Liver (tissue), 8 donors: ENCODE measurements at regions not wholly inside any gene's neighbourhood (a gene's known extent, or its start where the extent isn't known, plus 50 kb on each side); places are given as distances from the start of the nearest gene placed in this dataset.

Experiments used
- DNase-seq: peaks from one replicate; pipeline ENCODE4 v3.0.0-alpha.2; 2017; ENCODE audit warnings: low spot score
- H3K27ac ChIP-seq, 2 donors: one replicate each; pipeline ENCODE4 v1.7.0; 2013; ENCODE audit warnings: inconsistent platforms in 2 of 2, low read length in 2 of 2, control low read depth in 1 of 2, low read depth in 1 of 2, mild to moderate bottlenecking in 1 of 2
- H3K27me3 ChIP-seq, 4 donors: one replicate each; pipeline versions ENCODE4 v1.6.1 to v1.7.0; 2013; ENCODE audit warnings: low read length in 3 of 4, inconsistent platforms in 1 of 4, mild to moderate bottlenecking in 1 of 4, moderate library complexity in 1 of 4; ENCODE audit not compliant: control insufficient read depth in 4 of 4, insufficient read depth in 4 of 4
- H3K36me3 ChIP-seq, 4 donors: one replicate each; pipeline versions ENCODE4 v1.6.1 to v1.7.0; 2013; ENCODE audit warnings: low read length in 3 of 4, mild to moderate bottlenecking in 3 of 4, low read depth in 1 of 4, moderate library complexity in 1 of 4; ENCODE audit not compliant: control insufficient read depth in 4 of 4, insufficient read depth in 3 of 4
- H3K4me1 ChIP-seq, 4 donors: one replicate each; pipeline versions ENCODE4 v1.6.1 to v1.7.0; 2013; ENCODE audit warnings: low read length in 3 of 4, mild to moderate bottlenecking in 3 of 4, moderate library complexity in 1 of 4; ENCODE audit not compliant: control insufficient read depth in 4 of 4, insufficient read depth in 4 of 4
- H3K4me3 ChIP-seq, 3 donors: one replicate each; pipeline versions ENCODE4 v1.6.1 to v1.7.0; 2013; ENCODE audit warnings: low read length in 3 of 3, control low read depth in 1 of 3, low read depth in 1 of 3, mild to moderate bottlenecking in 1 of 3
- H3K9ac ChIP-seq, 2 donors: one replicate each; pipeline ENCODE4 v1.7.0; 2013; ENCODE audit warnings: low read length in 2 of 2, mild to moderate bottlenecking in 2 of 2, moderate library complexity in 2 of 2, control low read depth in 1 of 2, low read depth in 1 of 2
- H3K9me3 ChIP-seq, 4 donors: one replicate each; pipeline versions ENCODE4 v1.6.1 to v1.7.0; 2013; ENCODE audit warnings: low read length in 3 of 4; ENCODE audit not compliant: control insufficient read depth in 4 of 4
- ATF3 ChIP-seq: IDR thresholded peaks from 2 replicates; pipeline ENCODE4 v1.6.1; 2016; ENCODE audit warnings: antibody characterized with exemption
- CTCF ChIP-seq: fragments of 150-350 bp; IDR thresholded peaks from 2 replicates; pipeline ENCODE4 v1.5.1; 2017; ENCODE audit warnings: improper control_type of control experiment, low read depth, low read length; ENCODE audit not compliant: missing input control
- EGR1 ChIP-seq, 2 donors: IDR thresholded peaks; 2 replicates each; pipeline ENCODE4 v1.6.1; 2016 to 2018; ENCODE audit warnings: antibody characterized with exemption in 2 of 2, low read depth in 2 of 2
- NR2F2 ChIP-seq: IDR thresholded peaks from 2 replicates; pipeline ENCODE4 v1.6.1; 2016; ENCODE audit warnings: antibody characterized with exemption
- RAD21 ChIP-seq, 2 donors: IDR thresholded peaks; 2 replicates each; pipeline ENCODE4 v1.6.1; 2016; ENCODE audit warnings: antibody characterized with exemption in 2 of 2, mild to moderate bottlenecking in 2 of 2
- REST ChIP-seq: IDR thresholded peaks from 2 replicates; pipeline ENCODE4 v1.6.1; 2016; ENCODE audit warnings: antibody characterized with exemption, mild to moderate bottlenecking
- TAF1 ChIP-seq: conservative IDR thresholded peaks from 2 replicates; pipeline ENCODE4 v1.6.1; 2016; ENCODE audit warnings: antibody characterized with exemption, mild to moderate bottlenecking
- ZBTB33 ChIP-seq: IDR thresholded peaks from 2 replicates; pipeline ENCODE4 v1.6.1; 2016; ENCODE audit warnings: antibody characterized with exemption
- WGBS: extraction: QIAGEN DNeasy Blood & Tissue Kit; methylation state at CpG from one replicate; pipeline ENCODE4 v1.1.7; 2013; 5-methylcytosine and 5-hydroxymethylcytosine counted together
- donor health status: healthy.
- donor health status: healthy.
- donor health status: healthy.
- donor health status: healthy.
- donor health status: healthy.

GRCh38 chr16:54453871-54454270, 167.3 kb upstream of the IRX3 start (continued):
- TF ChIP-seq CTCF: no peak
- no peak for TF ChIP-seq EGR1 (IDR thresholded peaks at IDR 0.05; ENCODE audit: low read depth in 2 of 2)
- TF ChIP-seq TAF1: no peak
- no peak for TF ChIP-seq ATF3
- TF ChIP-seq REST: no peak

GRCh38 chr16:54447576-54448440, 161.2 kb upstream of the IRX3 start:
- H3K9me3 ChIP-seq: no peaks in the 10 kb centered on the region
- 82% methylated on average over 20 of the region's 20 CpGs for WGBS
- H3K36me3 ChIP-seq: peaks cover 0 to 1% (median 0%) of the 10 kb centered on the region in 4 donors
- no peak overlapping the region for H3K4me3 ChIP-seq
- no peak overlapping the region for H3K27ac ChIP-seq
- no peaks in the 10 kb centered on the region for H3K27me3 ChIP-seq
- H3K4me1 ChIP-seq: peaks cover 0 to 12% (median 5%) of the 10 kb centered on the region in 4 donors
- no peak for DNase-seq
- no peak overlapping the region for H3K9ac ChIP-seq
- no peak for TF ChIP-seq TAF1
- TF ChIP-seq REST: no peak
- no peak for TF ChIP-seq ZBTB33
- TF ChIP-seq RAD21 (IDR thresholded peaks at IDR 0.05): no peak
- TF ChIP-seq NR2F2: no peak
- TF ChIP-seq EGR1 (IDR thresholded peaks at IDR 0.05; ENCODE audit: low read depth in 2 of 2): no peak
